ENCODE measurements at regions not wholly inside any gene's neighbourhood (a gene's known extent, or its start where the extent isn't known, plus 50 kb on each side); places are given as distances from the start of the nearest gene placed in this dataset.

DNA sequence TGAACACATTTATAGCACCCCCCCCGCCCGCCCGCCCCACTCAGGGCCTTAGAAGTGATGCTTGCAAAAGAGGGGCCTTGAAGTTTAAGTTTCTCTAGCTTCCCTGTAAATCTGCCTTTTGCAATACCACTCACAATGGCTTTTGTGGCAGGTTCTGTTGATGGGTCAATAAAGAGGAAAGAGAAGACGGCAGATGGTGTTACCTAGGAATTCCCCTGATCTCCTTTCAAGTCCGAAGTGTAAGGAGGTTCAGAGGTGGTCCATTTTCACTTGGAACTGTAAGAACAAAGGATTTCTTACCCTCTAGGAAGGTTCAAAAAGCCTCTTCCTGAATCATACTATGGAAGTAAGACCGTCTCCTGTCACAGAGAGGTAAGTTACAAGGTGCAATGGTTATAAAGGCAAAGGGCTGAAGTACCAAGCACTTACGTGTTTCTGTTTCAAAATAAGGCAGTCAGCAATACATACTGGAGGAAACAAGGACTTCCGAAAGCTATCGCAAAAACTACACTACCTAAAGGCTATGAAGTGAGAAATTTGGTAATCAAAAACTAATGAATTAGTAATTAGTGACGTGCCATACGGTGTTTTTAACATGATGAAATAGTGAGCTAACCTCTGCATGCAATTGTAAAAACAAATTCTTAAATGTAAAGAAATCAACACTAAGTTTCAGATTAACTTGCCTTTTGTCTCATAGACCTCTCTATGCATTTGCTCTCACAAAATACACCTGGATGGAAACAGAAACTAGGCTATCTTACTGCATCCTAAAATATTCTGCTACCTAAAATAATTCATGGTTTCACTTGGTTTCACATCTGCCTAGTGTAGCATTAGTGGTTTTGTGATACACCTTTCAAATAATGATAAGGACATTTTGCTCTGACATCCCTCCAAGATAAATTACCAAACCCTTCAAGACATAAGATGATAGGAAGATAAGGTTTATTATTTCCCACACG, 589.4 kb upstream of the FAM174A start:
- DNase-seq (ENCODE audit: low spot score), result no peak
- no peaks in the 10 kb centered on the region for H3K4me1 Mint-ChIP-seq (ENCODE audit: low read depth)
- intact Hi-C loops (cut with micrococcal nuclease), result no loop called here
- H3K27ac Mint-ChIP-seq, result no peak overlapping the region
- no peak overlapping the region for H3K4me3 Mint-ChIP-seq
- peaks cover 3% of the 10 kb centered on the region for H3K27me3 Mint-ChIP-seq (ENCODE audit: insufficient read depth)
- no peaks in the 10 kb centered on the region for H3K9me3 Mint-ChIP-seq
- H3K36me3 Mint-ChIP-seq (ENCODE audit: low read depth), result no peaks in the 10 kb centered on the region

GRCh38 chr5:99940540-99940939, 594.6 kb upstream of the FAM174A start:
- intact Hi-C loops (cut with micrococcal nuclease), result no loop called here
- no peak for DNase-seq (ENCODE audit: low spot score)
- Mint-ChIP-seq H3K9me3 (no peaks in the 10 kb centered on the region), H3K4me3 (no peak overlapping the region), H3K36me3 (ENCODE audit: low read depth) (no peaks in the 10 kb centered on the region), H3K27ac (no peak overlapping the region), H3K4me1 (ENCODE audit: low read depth) (no peaks in the 10 kb centered on the region), H3K27me3 (ENCODE audit: insufficient read depth) (no peaks in the 10 kb centered on the region)

GRCh38 chr5:99936911-99937310, 598.3 kb upstream of the FAM174A start:
- Mint-ChIP-seq H3K9me3 (no peaks in the 10 kb centered on the region), H3K4me3 (no peak overlapping the region), H3K27ac (no peak overlapping the region), H3K36me3 (ENCODE audit: low read depth) (no peaks in the 10 kb centered on the region), H3K4me1 (ENCODE audit: low read depth) (no peaks in the 10 kb centered on the region), H3K27me3 (ENCODE audit: insufficient read depth) (no peaks in the 10 kb centered on the region)
- intact Hi-C loops (cut with micrococcal nuclease), result no loop called here
- DNase-seq (ENCODE audit: low spot score), result no peak

DNA sequence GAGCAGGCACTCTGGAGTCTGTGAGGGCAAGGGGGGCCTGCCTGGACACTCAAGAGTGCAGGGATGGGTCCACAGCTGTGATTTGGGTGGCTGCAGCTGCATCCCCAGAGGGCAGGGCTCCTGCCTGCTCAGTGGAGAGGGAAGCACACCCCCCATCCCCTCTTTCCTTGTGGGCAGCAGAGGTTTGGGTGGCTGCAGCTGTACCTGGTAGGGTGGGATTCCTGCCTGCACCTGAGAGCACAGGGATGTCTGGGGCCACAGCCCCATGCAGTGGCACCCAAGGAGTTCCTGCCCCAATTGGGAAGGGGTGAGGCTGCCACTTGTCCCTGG, 605.4 kb upstream of the FAM174A start:
- Mint-ChIP-seq H3K9me3 (no peaks in the 10 kb centered on the region), H3K27ac (no peak overlapping the region), H3K4me3 (no peak overlapping the region), H3K4me1 (ENCODE audit: low read depth) (no peaks in the 10 kb centered on the region), H3K27me3 (ENCODE audit: insufficient read depth) (no peaks in the 10 kb centered on the region), H3K36me3 (ENCODE audit: low read depth) (no peaks in the 10 kb centered on the region)
- intact Hi-C loops (cut with micrococcal nuclease), result no loop called here
- DNase-seq (ENCODE audit: low spot score), result no peak

GRCh38 chr5:99929067-99929805, 605.9 kb upstream of the FAM174A start:
- Mint-ChIP-seq H3K27ac (no peak overlapping the region), H3K4me3 (no peak overlapping the region), H3K4me1 (ENCODE audit: low read depth) (no peaks in the 10 kb centered on the region), H3K27me3 (ENCODE audit: insufficient read depth) (no peaks in the 10 kb centered on the region), H3K9me3 (no peaks in the 10 kb centered on the region), H3K36me3 (ENCODE audit: low read depth) (no peaks in the 10 kb centered on the region)
- intact Hi-C loops (cut with micrococcal nuclease), result no loop called here
- DNase-seq (ENCODE audit: low spot score), result no peak

GRCh38 chr5:99928490-99928889, 606.7 kb upstream of the FAM174A start:
- H3K9me3 Mint-ChIP-seq, result no peaks in the 10 kb centered on the region
- H3K4me1 Mint-ChIP-seq (ENCODE audit: low read depth), result no peaks in the 10 kb centered on the region
- no peaks in the 10 kb centered on the region for H3K27me3 Mint-ChIP-seq (ENCODE audit: insufficient read depth)
- DNase-seq (ENCODE audit: low spot score), result no peak
- no peak overlapping the region for H3K4me3 Mint-ChIP-seq
- intact Hi-C loops (cut with micrococcal nuclease), result no loop called here
- no peak overlapping the region for H3K27ac Mint-ChIP-seq
- H3K36me3 Mint-ChIP-seq (ENCODE audit: low read depth), result no peaks in the 10 kb centered on the region

DNA sequence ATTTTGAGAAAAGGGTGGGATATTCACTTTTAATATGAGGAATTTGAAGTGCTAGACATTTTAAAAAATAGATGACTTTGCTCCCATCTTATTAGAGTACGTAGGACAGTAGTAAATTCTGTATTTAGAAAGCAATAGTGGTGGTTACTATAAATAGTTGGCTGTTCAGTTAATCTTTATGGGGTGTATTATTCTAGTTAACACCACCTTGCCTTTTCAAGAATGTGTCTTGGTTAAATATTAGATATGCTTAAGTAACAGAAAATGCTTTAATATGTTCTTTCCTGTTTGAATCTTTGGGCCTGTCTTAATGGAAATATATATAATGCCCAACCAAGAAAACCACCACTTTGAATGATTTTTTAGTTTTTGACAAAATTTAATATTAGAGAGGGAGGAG, 608.7 kb upstream of the FAM174A start:
- Mint-ChIP-seq H3K27me3 (ENCODE audit: insufficient read depth) (no peaks in the 10 kb centered on the region), H3K9me3 (no peaks in the 10 kb centered on the region), H3K4me1 (ENCODE audit: low read depth) (no peaks in the 10 kb centered on the region), H3K4me3 (no peak overlapping the region), H3K27ac (no peak overlapping the region), H3K36me3 (ENCODE audit: low read depth) (no peaks in the 10 kb centered on the region)
- DNase-seq (ENCODE audit: low spot score), result no peak
- intact Hi-C loops (cut with micrococcal nuclease), result no loop called here

GRCh38 chr5:99922386-99922785, 612.8 kb upstream of the FAM174A start:
- H3K4me3 Mint-ChIP-seq, result no peak overlapping the region
- H3K36me3 Mint-ChIP-seq (ENCODE audit: low read depth), result no peaks in the 10 kb centered on the region
- no peak overlapping the region for H3K27ac Mint-ChIP-seq
- H3K27me3 Mint-ChIP-seq (ENCODE audit: insufficient read depth), result no peaks in the 10 kb centered on the region
- H3K4me1 Mint-ChIP-seq (ENCODE audit: low read depth), result no peaks in the 10 kb centered on the region
- no peak for DNase-seq (ENCODE audit: low spot score)
- H3K9me3 Mint-ChIP-seq, result no peaks in the 10 kb centered on the region
- intact Hi-C loops (cut with micrococcal nuclease), result no loop called here

DNA sequence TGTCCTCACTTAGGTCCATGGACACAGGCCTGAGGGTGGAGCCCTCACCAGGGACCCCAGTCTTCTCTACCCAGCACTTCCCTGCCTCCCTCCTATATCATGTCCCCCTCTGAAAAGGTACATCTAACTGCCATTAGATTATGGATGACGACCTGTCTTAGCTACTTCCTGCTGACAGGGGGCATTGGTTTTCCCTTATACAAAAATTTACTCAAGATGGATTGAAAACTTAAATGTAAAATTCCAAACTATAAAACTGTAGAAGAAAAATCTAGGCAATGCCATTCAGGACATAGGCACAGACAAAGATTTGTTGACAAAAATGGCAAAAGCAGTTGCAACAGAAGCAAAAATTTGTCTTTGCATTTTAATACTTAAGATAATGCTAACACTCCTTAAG, 623.2 kb upstream of the FAM174A start:
- Mint-ChIP-seq H3K9me3 (peaks cover 7% of the 10 kb centered on the region), H3K27me3 (ENCODE audit: insufficient read depth) (no peaks in the 10 kb centered on the region), H3K36me3 (ENCODE audit: low read depth) (no peaks in the 10 kb centered on the region), H3K4me3 (no peak overlapping the region), H3K4me1 (ENCODE audit: low read depth) (no peaks in the 10 kb centered on the region), H3K27ac (no peak overlapping the region)
- intact Hi-C loops (cut with micrococcal nuclease), result no loop called here
- no peak for DNase-seq (ENCODE audit: low spot score)

DNA sequence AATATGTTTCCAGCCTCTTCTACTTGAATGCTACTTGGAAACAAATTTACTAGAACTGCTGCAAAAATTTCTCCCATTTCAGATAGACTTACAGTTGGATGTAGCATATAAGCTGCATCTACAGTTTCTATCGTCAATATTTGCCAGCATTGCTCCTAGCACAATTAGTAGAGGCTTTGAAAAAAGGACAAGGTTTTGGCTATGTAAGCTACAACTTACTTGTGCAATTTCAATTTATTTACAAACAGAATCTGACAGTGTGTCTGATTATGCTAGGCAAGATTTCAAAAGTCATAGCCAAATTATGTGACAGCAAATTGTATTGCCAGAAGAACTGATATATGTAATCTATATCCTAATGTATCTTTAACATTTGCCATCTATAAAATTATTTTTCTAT, 628.4 kb upstream of the FAM174A start:
- Mint-ChIP-seq H3K4me3 (no peak overlapping the region), H3K27ac (no peak overlapping the region), H3K27me3 (ENCODE audit: insufficient read depth) (no peaks in the 10 kb centered on the region), H3K36me3 (ENCODE audit: low read depth) (no peaks in the 10 kb centered on the region), H3K4me1 (ENCODE audit: low read depth) (no peaks in the 10 kb centered on the region), H3K9me3 (peaks cover 7% of the 10 kb centered on the region)
- DNase-seq (ENCODE audit: low spot score), result no peak
- intact Hi-C loops (cut with micrococcal nuclease), result no loop called here

- Mint-ChIP-seq H3K36me3 (ENCODE audit: low read depth) (no peaks in the 10 kb centered on the region), H3K4me3 (no peak overlapping the region), H3K27me3 (ENCODE audit: insufficient read depth) (no peaks in the 10 kb centered on the region), H3K9me3 (no peaks in the 10 kb centered on the region), H3K27ac (no peak overlapping the region), H3K4me1 (ENCODE audit: low read depth) (no peaks in the 10 kb centered on the region)
- DNase-seq (ENCODE audit: low spot score), result no peak
- intact Hi-C loops (cut with micrococcal nuclease), result no loop called here
These were observed 633.2 kb upstream of the FAM174A start for GRCh38 chr5:99901972-99902371.

GRCh38 chr5:99900302-99900852, 634.8 kb upstream of the FAM174A start:
- Mint-ChIP-seq H3K4me1 (ENCODE audit: low read depth) (no peaks in the 10 kb centered on the region), H3K36me3 (ENCODE audit: low read depth) (no peaks in the 10 kb centered on the region), H3K9me3 (no peaks in the 10 kb centered on the region), H3K4me3 (no peak overlapping the region), H3K27ac (no peak overlapping the region), H3K27me3 (ENCODE audit: insufficient read depth) (no peaks in the 10 kb centered on the region)
- no peak for DNase-seq (ENCODE audit: low spot score)
- intact Hi-C loops (cut with micrococcal nuclease), result no loop called here

- no peaks in the 10 kb centered on the region for H3K36me3 Mint-ChIP-seq (ENCODE audit: low read depth)
- H3K9me3 Mint-ChIP-seq, result peaks cover 7% of the 10 kb centered on the region
- no peaks in the 10 kb centered on the region for H3K4me1 Mint-ChIP-seq (ENCODE audit: low read depth)
- no peaks in the 10 kb centered on the region for H3K27me3 Mint-ChIP-seq (ENCODE audit: insufficient read depth)
- no peak for DNase-seq (ENCODE audit: low spot score)
- intact Hi-C loops (cut with micrococcal nuclease), result no loop called here
- no peak overlapping the region for H3K27ac Mint-ChIP-seq
- H3K4me3 Mint-ChIP-seq, result no peak overlapping the region
These were observed 655.2 kb upstream of the FAM174A start for GRCh38 chr5:99879791-99880511.

Measured in activated T-helper 1 cell treated with anti-CD3 and anti-CD28 coated beads, Interleukin-12 subunit alpha, Interleukin-12 subunit beta, Interleukin-2, Interleukin-4 antibody, amounts not matched to agents 30 ng/mL and 10 ng/mL and 1 ng/mL, durations not matched to agents 14 hours and 24 hours and 36 hours (primary cell).